Peyer's patch (tissue), 4 donors: ENCODE measurements at regions not wholly inside any gene's neighbourhood (a gene's known extent, or its start where the extent isn't known, plus 50 kb on each side); places are given as distances from the start of the nearest gene placed in this dataset.

Source experiments
- POLR2A ChIP-seq, 2 donors: fragments of 450-650 bp; IDR thresholded peaks; one replicate each; pipeline ENCODE4 v1.5.1; 2017; ENCODE audit warnings: antibody characterized with exemption in 2 of 2, mild to moderate bottlenecking in 2 of 2, moderate library complexity in 2 of 2
- TF ChIP-seq, protein P1 (sequence below), 6 experiments: fragments of 450-650 bp in 4 of 6; fragments of 200-600 bp in 2 of 6; sonication (generic) in 1 of 6; IDR thresholded peaks; one replicate each; pipeline ENCODE4 v1.5.1; 2017 to 2019; ENCODE audit warnings: antibody characterized with exemption in 6 of 6, mild to moderate bottlenecking in 3 of 6, moderate library complexity in 1 of 6

DNA sequence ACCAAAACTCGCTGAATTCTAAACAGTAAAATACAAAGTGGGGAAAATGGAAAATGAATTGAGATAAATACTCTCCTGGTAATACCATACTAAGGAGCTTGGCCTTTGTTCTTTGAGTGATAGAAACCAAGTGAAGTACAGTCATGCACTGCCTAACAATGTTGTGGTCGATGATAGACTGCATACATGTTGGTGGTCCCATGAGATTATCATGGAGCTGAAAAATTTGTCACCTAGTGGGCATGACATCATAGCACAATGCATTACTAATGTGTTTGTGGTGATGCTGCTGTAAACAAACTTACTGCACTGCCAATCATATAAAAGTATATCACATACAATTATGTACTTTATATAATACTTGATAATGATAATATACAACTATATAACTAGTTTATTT, 419.1 kb downstream of the ARL4A start:
- TF ChIP-seq, protein P1, sequence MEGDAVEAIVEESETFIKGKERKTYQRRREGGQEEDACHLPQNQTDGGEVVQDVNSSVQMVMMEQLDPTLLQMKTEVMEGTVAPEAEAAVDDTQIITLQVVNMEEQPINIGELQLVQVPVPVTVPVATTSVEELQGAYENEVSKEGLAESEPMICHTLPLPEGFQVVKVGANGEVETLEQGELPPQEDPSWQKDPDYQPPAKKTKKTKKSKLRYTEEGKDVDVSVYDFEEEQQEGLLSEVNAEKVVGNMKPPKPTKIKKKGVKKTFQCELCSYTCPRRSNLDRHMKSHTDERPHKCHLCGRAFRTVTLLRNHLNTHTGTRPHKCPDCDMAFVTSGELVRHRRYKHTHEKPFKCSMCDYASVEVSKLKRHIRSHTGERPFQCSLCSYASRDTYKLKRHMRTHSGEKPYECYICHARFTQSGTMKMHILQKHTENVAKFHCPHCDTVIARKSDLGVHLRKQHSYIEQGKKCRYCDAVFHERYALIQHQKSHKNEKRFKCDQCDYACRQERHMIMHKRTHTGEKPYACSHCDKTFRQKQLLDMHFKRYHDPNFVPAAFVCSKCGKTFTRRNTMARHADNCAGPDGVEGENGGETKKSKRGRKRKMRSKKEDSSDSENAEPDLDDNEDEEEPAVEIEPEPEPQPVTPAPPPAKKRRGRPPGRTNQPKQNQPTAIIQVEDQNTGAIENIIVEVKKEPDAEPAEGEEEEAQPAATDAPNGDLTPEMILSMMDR (IDR thresholded peaks at IDR 0.05) = no peak
- TF ChIP-seq POLR2A (IDR thresholded peaks at IDR 0.05) = no peak
